ENCODE measurements at regions not wholly inside any gene's neighbourhood (a gene's known extent, or its start where the extent isn't known, plus 50 kb on each side); places are given as distances from the start of the nearest gene placed in this dataset.
"Not testable (repeated sequence)": the region's sequence is repeated elsewhere in the genome, so short reads cannot be mapped to it uniquely, and the experiment has no call there.

- H3K36me3 Mint-ChIP-seq; H3K4me3 Mint-ChIP-seq; H3K27me3 Mint-ChIP-seq (ENCODE audit: low read depth in 3 of 3); H3K4me1 Mint-ChIP-seq; DNase-seq; H3K27ac Mint-ChIP-seq: not testable (repeated sequence)
- H3K9me3 Mint-ChIP-seq: peaks cover 0 to 31% (median 6%) of the 10 kb centered on the region in 6 donors
These were observed 457.5 kb upstream of the FSHR start for GRCh38 chr2:49611796-49612195.

GRCh38 chr2:49600524-49600923, 446.2 kb upstream of the FSHR start:
- peaks cover 0 to 39% (median 3%) of the 10 kb centered on the region in 6 donors for H3K9me3 Mint-ChIP-seq
- H3K27ac Mint-ChIP-seq: no peak overlapping the region
- no peaks in the 10 kb centered on the region for H3K4me1 Mint-ChIP-seq
- no peak overlapping the region for H3K4me3 Mint-ChIP-seq
- H3K27me3 Mint-ChIP-seq (ENCODE audit: low read depth in 3 of 3): peaks cover 0 to 2% (median 1%) of the 10 kb centered on the region in 3 donors
- no peak for DNase-seq
- H3K36me3 Mint-ChIP-seq: no peaks in the 10 kb centered on the region

- DNase-seq: no peak
- peaks cover 4 to 54% (median 8%) of the 10 kb centered on the region in 6 donors for H3K9me3 Mint-ChIP-seq
- H3K27me3 Mint-ChIP-seq (ENCODE audit: low read depth in 3 of 3): peaks cover 0 to 4% (median 2%) of the 10 kb centered on the region in 3 donors
- H3K4me1 Mint-ChIP-seq: no peaks in the 10 kb centered on the region
- no peak overlapping the region for H3K4me3 Mint-ChIP-seq
- no peaks in the 10 kb centered on the region for H3K36me3 Mint-ChIP-seq
- H3K27ac Mint-ChIP-seq: no peak overlapping the region
These were observed 443.9 kb upstream of the FSHR start for GRCh38 chr2:49598231-49598630.

DNA sequence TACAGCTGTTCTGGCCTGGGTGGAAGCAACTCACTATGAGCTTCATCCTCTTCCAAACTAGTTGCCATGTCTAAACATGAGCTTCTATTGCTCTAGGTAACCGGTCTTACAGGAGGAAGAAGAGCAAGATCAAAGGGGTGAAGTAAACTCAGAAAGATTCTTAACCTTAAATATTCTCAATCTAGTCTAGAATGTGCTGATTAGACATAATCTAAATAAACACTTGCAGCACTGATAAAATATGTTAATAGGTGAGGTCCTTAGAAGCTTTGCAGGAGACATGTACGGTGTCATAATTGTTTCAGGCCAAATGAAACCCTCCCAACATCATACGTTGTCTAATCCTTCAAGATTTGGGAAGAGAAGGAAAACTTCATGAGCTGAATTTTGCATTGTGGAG, 431.6 kb upstream of the FSHR start:
- Mint-ChIP-seq H3K4me3 (no peak overlapping the region), H3K4me1 (no peaks in the 10 kb centered on the region), H3K27me3 (ENCODE audit: low read depth in 3 of 3) (no peaks in the 10 kb centered on the region), H3K9me3 (peaks cover 0 to 29% (median 10%) of the 10 kb centered on the region in 6 donors), H3K36me3 (no peaks in the 10 kb centered on the region), H3K27ac (no peak overlapping the region)
- no peak for DNase-seq

- Mint-ChIP-seq H3K4me3 (no peak overlapping the region), H3K36me3 (no peaks in the 10 kb centered on the region), H3K4me1 (no peaks in the 10 kb centered on the region), H3K27me3 (ENCODE audit: low read depth in 3 of 3) (no peaks in the 10 kb centered on the region), H3K27ac (no peak overlapping the region), H3K9me3 (peaks cover 0 to 38% (median 10%) of the 10 kb centered on the region in 6 donors)
- DNase-seq: no peak
These were observed 428.6 kb upstream of the FSHR start for GRCh38 chr2:49582946-49583345.

DNA sequence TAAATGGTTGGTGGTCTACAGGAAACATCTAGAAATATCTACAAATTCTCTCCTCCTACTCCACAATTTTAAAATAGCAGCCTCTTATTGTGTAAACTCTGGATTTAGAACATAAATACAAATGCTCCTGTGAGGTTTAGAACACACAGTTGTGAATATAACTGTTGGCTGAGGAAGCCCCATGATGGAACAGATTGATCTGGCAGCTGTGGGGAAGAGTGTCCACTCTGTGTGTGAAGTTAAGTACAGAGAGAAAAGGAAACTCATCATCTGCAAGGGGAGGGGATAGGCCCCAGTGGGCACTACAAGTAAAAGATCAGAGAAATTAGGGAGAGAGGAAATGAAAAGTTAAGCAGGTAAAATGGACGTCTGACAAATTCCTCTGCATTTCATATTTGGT, 422.7 kb upstream of the FSHR start:
- Mint-ChIP-seq H3K9me3 (peaks cover 0 to 29% (median 7%) of the 10 kb centered on the region in 6 donors), H3K4me1 (no peaks in the 10 kb centered on the region), H3K36me3 (peaks cover 0 to 3% (median 0%) of the 10 kb centered on the region in 3 donors), H3K27ac (no peak overlapping the region), H3K27me3 (ENCODE audit: low read depth in 3 of 3) (no peaks in the 10 kb centered on the region), H3K4me3 (no peak overlapping the region)
- no peak for DNase-seq

GRCh38 chr2:49569176-49569575, 414.9 kb upstream of the FSHR start:
- no peak for DNase-seq
- Mint-ChIP-seq H3K27ac (no peak overlapping the region), H3K4me3 (no peak overlapping the region), H3K36me3 (no peaks in the 10 kb centered on the region), H3K9me3 (peaks cover 8 to 44% (median 16%) of the 10 kb centered on the region in 6 donors), H3K27me3 (ENCODE audit: low read depth in 3 of 3) (no peaks in the 10 kb centered on the region), H3K4me1 (no peaks in the 10 kb centered on the region)

GRCh38 chr2:49567811-49568600, 413.7 kb upstream of the FSHR start:
- Mint-ChIP-seq H3K4me3 (no peak overlapping the region), H3K36me3 (no peaks in the 10 kb centered on the region), H3K4me1 (no peaks in the 10 kb centered on the region), H3K27me3 (ENCODE audit: low read depth in 3 of 3) (no peaks in the 10 kb centered on the region), H3K27ac (no peak overlapping the region), H3K9me3 (peaks cover 8 to 45% (median 14%) of the 10 kb centered on the region in 6 donors)
- DNase-seq: no peak

DNA sequence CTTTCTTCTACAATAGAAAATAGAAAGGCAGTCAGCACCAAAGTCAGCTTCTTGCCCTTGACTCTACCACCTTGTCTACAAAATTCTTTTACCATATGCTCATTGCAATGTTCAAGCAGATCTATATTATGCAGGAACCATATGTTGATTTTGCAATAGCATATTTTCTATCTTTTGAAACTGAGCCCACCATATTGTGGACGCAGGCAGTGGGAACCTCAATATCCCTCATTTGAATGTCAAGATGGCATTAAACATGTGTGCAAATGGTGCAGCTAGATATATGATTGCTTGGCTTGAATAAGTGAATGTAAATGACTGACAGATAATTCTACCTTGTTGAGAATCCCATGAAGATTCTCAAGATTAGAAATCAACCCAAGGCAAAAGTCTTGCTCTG, 412.7 kb upstream of the FSHR start:
- Mint-ChIP-seq H3K4me1 (no peaks in the 10 kb centered on the region), H3K27me3 (ENCODE audit: low read depth in 3 of 3) (no peaks in the 10 kb centered on the region), H3K36me3 (no peaks in the 10 kb centered on the region), H3K4me3 (no peak overlapping the region), H3K27ac (no peak overlapping the region), H3K9me3 (peaks cover 11 to 41% (median 14%) of the 10 kb centered on the region in 6 donors)
- DNase-seq: no peak

DNA sequence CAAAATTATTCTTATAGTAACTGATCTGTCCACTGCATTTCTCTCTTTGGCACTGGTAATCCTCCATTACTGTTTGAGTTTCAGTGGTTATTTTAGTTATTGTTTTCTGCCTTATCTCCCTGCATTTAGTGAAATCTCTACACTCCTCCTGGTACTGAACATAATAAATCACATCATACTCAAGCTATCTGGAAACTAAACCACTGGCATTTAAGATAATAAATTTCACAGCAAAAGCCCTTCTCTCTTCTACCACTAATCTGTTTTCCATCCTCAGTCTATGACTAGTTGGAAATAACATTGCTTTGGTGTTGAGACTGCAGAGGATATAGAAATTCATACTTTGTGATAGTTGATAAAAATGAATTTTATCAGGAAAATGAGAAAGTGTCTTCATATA, 399.3 kb upstream of the FSHR start:
- Mint-ChIP-seq H3K4me1 (no peaks in the 10 kb centered on the region), H3K27me3 (ENCODE audit: low read depth in 3 of 3) (peaks cover 0 to 3% (median 0%) of the 10 kb centered on the region in 3 donors), H3K36me3 (no peaks in the 10 kb centered on the region), H3K4me3 (no peak overlapping the region), H3K9me3 (peaks cover 4 to 28% (median 13%) of the 10 kb centered on the region in 6 donors), H3K27ac (no peak overlapping the region)
- DNase-seq: no peak

DNA sequence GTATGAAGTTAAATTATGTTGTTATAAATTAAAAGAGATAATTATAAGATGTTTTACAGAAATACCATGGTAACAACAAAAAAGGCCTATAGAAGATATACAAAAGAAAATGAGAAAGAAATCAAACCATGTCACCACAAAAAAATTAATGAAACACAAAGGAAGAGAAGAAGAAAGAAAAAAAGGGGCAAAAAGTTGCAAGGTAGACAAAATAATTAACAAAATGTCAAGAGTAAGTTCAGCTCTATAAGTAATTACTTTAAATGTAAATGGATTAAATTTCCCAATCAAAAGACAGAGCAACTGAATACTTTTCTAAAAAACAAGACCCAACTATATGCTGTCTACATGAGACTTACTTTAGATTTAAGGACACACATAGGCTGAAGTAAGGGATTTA, 378.4 kb upstream of the FSHR start:
- Mint-ChIP-seq H3K27me3 (ENCODE audit: low read depth in 3 of 3) (no peaks in the 10 kb centered on the region), H3K36me3 (peaks cover 0 to 5% (median 4%) of the 10 kb centered on the region in 3 donors), H3K27ac (no peak overlapping the region), H3K4me3 (no peak overlapping the region), H3K4me1 (no peaks in the 10 kb centered on the region), H3K9me3 (peaks cover 26 to 63% (median 34%) of the 10 kb centered on the region in 6 donors)
- DNase-seq: no peak

DNA sequence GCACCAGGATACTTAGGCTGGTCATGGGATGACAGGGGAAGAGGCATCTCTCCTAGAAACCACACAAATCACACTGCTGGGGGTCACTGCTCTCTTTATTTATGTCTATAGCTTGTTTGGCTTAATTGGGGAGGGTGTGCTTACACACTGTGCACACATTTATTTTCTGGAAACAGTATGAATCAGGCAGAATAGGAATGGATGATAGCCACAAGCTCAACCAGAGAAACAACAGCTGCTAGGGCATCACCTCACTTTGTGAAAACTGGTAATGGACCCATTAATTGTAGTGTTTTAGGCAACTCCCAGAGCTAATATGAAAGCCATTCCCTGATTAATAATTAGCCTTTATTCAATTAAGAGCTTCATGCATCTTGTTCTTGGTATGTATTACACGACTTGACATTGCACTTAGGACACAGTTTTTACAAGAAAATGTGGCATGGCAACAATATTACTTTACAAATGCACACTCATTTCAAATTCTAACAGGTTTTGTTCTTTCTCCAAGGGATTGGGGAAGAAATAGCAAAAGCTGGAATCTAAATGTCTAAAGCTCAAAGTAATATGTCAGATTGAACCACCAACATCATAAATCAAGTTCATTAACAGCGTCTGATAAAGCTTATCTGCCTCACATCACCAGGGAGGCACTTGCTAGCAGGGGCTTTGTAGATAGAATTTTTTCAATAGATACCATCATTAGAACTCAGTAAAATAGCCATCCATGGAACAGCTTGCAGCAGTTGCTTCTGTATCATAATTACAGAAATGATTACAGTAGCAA, 361.9 kb upstream of the FSHR start:
- no peaks in the 10 kb centered on the region for H3K4me1 Mint-ChIP-seq
- peaks cover 0 to 7% (median 0%) of the 10 kb centered on the region in 3 donors for H3K27me3 Mint-ChIP-seq (ENCODE audit: low read depth in 3 of 3)
- H3K36me3 Mint-ChIP-seq: peaks cover 0 to 5% (median 0%) of the 10 kb centered on the region in 3 donors
- no peak overlapping the region for H3K4me3 Mint-ChIP-seq
- H3K27ac Mint-ChIP-seq: no peak overlapping the region
- H3K9me3 Mint-ChIP-seq: peaks cover 9 to 49% (median 19%) of the 10 kb centered on the region in 6 donors
- DNase-seq: no peak

- Mint-ChIP-seq H3K9me3 (peaks cover 8 to 48% (median 22%) of the 10 kb centered on the region in 6 donors), H3K27me3 (ENCODE audit: low read depth in 3 of 3) (peaks cover 0 to 4% (median 0%) of the 10 kb centered on the region in 3 donors), H3K36me3 (peaks cover 0 to 5% (median 0%) of the 10 kb centered on the region in 3 donors), H3K4me3 (no peak overlapping the region), H3K4me1 (no peaks in the 10 kb centered on the region), H3K27ac (no peak overlapping the region)
- DNase-seq: no peak
These were observed 359.9 kb upstream of the FSHR start for GRCh38 chr2:49514201-49514600.

DNA sequence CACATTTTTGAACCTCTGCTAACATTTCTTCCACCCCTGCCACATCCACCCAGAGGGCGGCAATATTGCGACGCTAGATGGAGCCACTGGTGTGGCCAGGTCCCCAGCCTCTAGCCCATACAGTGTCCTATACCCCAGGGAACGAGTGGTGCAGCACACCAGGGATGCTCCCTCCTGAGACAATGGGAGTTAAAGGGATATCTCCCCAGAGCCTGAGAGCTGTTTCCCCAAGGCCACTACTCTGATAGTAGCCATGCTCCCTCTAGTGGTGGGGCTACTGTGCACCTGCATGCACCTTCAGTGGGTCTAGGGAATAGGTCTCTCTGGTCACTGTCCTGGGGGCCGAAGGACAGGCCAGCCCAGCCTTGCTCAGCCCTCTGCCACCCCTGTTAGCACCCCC, 336.4 kb upstream of the FSHR start:
- H3K36me3 Mint-ChIP-seq: no peaks in the 10 kb centered on the region
- no peaks in the 10 kb centered on the region for H3K4me1 Mint-ChIP-seq
- peaks cover 0 to 3% (median 0%) of the 10 kb centered on the region in 3 donors for H3K27me3 Mint-ChIP-seq (ENCODE audit: low read depth in 3 of 3)
- H3K27ac Mint-ChIP-seq: no peak overlapping the region
- no peak overlapping the region for H3K4me3 Mint-ChIP-seq
- peaks cover 12 to 45% (median 17%) of the 10 kb centered on the region in 6 donors for H3K9me3 Mint-ChIP-seq
- no peak for DNase-seq
